GM18498 (cell line): ENCODE measurements at regions not wholly inside any gene's neighbourhood (a gene's known extent, or its start where the extent isn't known, plus 50 kb on each side); places are given as distances from the start of the nearest gene placed in this dataset.
"Not testable (repeated sequence)": the region's sequence is repeated elsewhere in the genome, so short reads cannot be mapped to it uniquely, and the experiment has no call there.

Source experiments
- ATAC-seq: cut with Tn5 transposase; IDR thresholded peaks from one replicate; pipeline ENCODE4 v1.9.1; 2021; ENCODE audit warnings: mild to moderate bottlenecking, moderate library complexity; ENCODE audit not compliant: unreplicated experiment

- no peak for ATAC-seq
Observed at GRCh38 chr20:12847872-12848271, 160.9 kb upstream of the SPTLC3 start.

GRCh38 chr20:12849225-12849910 lies 159.4 kb upstream of the SPTLC3 start:
- no peak for ATAC-seq

DNA sequence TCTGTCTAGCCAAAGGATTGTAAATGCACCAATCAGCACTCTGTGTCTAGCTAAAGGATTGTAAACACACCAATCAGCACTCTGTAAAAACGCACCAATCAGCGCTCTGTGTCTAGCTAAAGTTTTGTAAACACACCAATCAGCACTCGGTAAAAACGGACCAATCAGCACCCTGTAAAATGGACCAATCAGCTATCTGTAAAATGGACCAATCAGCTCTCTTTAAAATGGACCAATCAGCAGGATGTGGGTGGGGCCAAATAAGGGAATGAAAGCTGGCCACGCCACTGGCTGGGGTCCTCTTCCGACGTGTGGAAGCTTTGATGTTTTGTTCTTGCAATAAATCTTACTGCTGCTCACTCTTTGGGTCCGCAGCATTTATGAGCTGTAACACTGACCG lies 151.1 kb upstream of the SPTLC3 start:
- not testable (repeated sequence) for ATAC-seq

GRCh38 chr20:12860619-12861247 lies 148.0 kb upstream of the SPTLC3 start:
- no peak for ATAC-seq

GRCh38 chr20:12869669-12870068 lies 139.1 kb upstream of the SPTLC3 start:
- ATAC-seq: no peak

DNA sequence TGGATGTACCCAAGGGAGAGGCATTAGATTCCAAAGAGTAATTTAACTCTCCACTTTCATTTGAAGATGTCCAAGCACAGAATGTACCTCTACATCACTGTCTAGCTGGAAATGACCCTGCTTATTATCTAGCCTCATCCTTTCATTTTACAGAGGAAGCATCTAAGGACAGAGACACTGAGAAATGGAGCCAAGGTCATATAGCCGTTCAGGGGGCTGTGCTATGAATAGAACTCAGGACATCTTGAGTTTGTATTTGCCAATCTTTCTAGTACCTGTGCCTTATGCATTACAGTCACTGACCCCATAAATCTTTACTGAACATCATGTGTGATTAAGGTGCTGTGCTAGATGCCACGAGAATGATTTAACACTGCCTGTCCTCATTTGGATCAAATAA lies 138.2 kb upstream of the SPTLC3 start:
- ATAC-seq: no peak

- ATAC-seq: no peak
Observed at GRCh38 chr20:12874933-12875332, 133.8 kb upstream of the SPTLC3 start.

- ATAC-seq: no peak
Observed at GRCh38 chr20:12875510-12875909, 133.3 kb upstream of the SPTLC3 start.

DNA sequence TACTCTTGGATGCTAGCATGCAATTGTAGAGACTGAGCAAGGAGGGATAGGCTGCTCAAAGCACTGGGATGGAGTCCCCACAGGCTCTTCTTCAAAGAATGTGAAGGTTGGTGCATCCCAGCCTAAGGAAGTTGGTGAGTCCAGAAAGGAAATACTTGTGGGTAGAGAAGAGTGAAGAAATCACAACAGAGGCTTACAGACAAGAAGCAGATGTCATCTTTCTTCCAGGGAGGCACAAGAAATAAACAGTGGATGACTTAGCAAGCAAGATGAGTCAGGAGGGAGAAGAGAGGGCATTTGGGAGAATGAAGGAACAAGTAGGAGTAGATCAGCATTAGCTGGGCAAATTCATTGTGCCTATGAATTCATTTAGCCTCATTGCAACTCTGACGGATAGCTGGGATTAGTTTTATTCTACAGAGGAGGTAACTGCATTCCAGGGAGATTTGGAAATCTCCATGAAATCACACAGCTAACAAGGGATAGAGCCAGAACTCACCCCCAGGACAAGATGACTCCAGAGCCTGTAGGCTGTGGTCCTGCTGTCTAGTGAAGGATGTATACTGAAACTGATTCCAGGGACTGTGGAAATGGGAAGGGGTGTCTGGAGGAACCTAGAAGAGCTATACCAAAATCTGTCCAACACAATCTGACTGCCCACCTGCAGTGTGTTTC lies 125.8 kb upstream of the SPTLC3 start:
- ATAC-seq: no peak

DNA sequence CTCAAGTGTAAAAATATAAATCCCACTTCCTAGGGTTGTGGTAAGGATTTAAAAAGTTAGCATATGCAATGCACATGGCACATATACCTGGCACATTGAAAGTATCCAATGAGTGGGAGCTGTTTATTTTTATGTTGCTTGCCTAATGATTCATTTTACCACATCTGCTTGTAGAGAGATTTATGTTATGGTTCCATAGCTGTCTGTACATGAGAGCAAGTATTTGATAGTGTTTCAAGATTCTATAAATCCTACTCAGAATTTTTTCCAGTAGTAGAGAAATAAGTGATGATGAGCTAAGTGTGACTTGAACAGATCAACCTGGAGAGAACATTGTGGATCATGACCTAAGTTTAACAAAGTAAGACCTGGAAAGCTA lies 125.3 kb upstream of the SPTLC3 start:
- no peak for ATAC-seq

- no peak for ATAC-seq
Observed at GRCh38 chr20:12886618-12887363, 122.0 kb upstream of the SPTLC3 start.

GRCh38 chr20:12891643-12892042 lies 117.1 kb upstream of the SPTLC3 start:
- ATAC-seq: no peak

GRCh38 chr20:12893019-12893418 lies 115.8 kb upstream of the SPTLC3 start:
- ATAC-seq: no peak

GRCh38 chr20:12893653-12894052 lies 115.1 kb upstream of the SPTLC3 start:
- ATAC-seq: no peak

DNA sequence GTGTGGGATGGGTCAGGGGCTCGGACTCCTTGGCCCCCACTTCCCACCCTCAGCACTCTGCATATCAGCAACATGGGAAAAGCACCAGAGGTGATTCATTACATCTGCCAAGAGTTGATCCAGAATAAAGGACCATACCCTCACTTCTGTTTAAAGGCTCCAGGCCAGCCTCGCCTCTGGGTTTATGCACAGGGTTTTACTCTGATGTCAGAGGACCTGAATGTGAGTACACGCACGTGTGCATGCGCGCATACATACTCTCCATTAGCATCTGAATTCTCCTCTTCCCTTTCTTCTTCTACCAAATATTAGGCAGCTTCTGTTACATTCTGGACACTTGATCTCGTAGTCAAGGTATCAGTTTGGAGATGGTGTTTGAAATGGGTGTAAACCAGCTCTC lies 114.7 kb upstream of the SPTLC3 start:
- no peak for ATAC-seq

- no peak for ATAC-seq
Observed at GRCh38 chr20:12896180-12896579, 112.6 kb upstream of the SPTLC3 start.

DNA sequence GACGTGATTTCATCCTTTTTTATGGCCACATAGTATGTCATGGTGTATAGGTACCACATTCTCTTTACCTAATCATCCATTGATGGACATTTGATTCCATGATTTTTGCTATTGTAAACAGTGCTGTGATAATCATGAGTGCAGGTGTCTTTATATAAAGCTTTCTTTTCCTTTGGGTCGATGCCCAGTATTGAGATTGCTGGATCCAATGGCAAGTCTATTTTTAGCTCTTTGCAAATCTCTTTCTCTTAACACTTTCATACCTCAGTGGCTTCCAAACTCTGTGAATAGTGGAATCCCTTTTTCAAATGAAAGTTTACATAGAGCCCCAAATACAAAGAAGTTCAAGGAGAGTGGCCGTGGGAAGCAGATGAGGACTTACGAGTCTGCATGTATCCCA lies 105.8 kb upstream of the SPTLC3 start:
- no peak for ATAC-seq

DNA sequence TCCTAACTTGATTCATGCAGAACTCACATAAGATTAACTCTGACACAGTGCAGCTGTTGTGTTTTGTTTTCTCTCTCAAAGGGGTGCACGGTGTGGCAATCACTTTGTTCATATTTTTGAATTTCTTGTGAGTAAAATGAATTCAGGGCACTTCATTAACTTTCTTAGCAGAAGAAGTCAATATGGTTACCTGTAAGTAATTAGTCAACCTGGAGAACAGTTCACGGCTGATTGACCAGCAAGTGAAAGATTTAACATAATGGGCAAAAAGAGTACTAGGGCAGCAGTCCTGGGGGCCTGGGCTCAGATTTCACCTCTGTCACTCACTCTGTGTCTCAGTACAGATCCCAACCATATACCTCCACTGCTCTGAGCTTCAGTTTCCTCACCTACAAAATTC lies 102.4 kb upstream of the SPTLC3 start:
- ATAC-seq: no peak

DNA sequence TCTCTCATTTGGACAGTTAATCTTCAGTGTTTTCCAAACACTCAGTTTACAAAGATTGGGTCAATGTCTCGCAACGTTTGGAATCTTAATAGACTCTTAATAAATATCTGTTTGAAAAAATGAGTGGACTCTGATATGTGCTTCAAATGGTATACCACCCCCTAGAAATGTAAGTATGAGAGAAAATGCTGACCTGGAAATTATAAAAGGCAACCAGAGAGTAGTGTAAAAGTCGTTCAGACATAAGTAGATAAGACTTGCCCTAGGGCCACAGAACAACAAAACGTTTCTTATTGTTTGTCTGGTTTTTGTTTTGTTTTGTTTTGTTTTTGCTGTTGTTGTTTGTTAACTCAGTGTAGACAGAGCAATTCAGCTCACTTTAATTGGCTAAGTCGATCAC lies 97.4 kb upstream of the SPTLC3 start:
- ATAC-seq: no peak

- no peak for ATAC-seq
Observed at GRCh38 chr20:12913781-12914443, 94.9 kb upstream of the SPTLC3 start.

- no peak for ATAC-seq
Observed at GRCh38 chr20:12914804-12915203, 94.0 kb upstream of the SPTLC3 start.
